Suppressor macrophage treated with lipopolysaccharide for 1 hour (primary cell): ENCODE measurements at regions not wholly inside any gene's neighbourhood (a gene's known extent, or its start where the extent isn't known, plus 50 kb on each side); places are given as distances from the start of the nearest gene placed in this dataset.
A peak's percentile ranks its signal among the peaks of the same experiment; 100 is the strongest.
"Not testable (repeated sequence)": the region's sequence is repeated elsewhere in the genome, so short reads cannot be mapped to it uniquely, and the experiment has no call there.

Source experiments
- DNase-seq, 3 donors: peaks; one replicate each; pipeline ENCODE4 v3.0.0-alpha.2; 2020 to 2022

GRCh38 chr9:36461323-36461722 is 61.3 kb upstream of the RNF38 start:
- no peak for DNase-seq

GRCh38 chr9:36458430-36458915 is 58.4 kb upstream of the RNF38 start:
- DNase-seq: not testable (repeated sequence)

- no peak for DNase-seq
Observed at GRCh38 chr9:36457836-36458429, 57.9 kb upstream of the RNF38 start.

- DNase-seq: peak in 2 of 3 donors; percentile 10 to 41
Observed at GRCh38 chr9:36456480-36457065, 56.5 kb upstream of the RNF38 start.

- DNase-seq: no peak
Observed at GRCh38 chr9:36451949-36452348, 51.9 kb upstream of the RNF38 start.

- DNase-seq: peak; percentile 58 to 76 (median 74)
Observed at GRCh38 chr9:36450110-36450732, 50.2 kb upstream of the RNF38 start.
